Vagina (tissue), 2 donors: ENCODE measurements at regions not wholly inside any gene's neighbourhood (a gene's known extent, or its start where the extent isn't known, plus 50 kb on each side); places are given as distances from the start of the nearest gene placed in this dataset.
"Not testable (repeated sequence)": the region's sequence is repeated elsewhere in the genome, so short reads cannot be mapped to it uniquely, and the experiment has no call there.

Experiments
- POLR2A ChIP-seq, 2 donors: fragments of 450-650 bp; IDR thresholded peaks; one replicate each; pipeline ENCODE4 v1.6.1; 2017; ENCODE audit warnings: antibody characterized with exemption in 2 of 2, mild to moderate bottlenecking in 2 of 2, moderate library complexity in 2 of 2
- TF ChIP-seq, protein P1 (sequence below), 3 experiments: fragments of 450-650 bp in 2 of 3; fragments of 200-600 bp in 1 of 3; sonication (generic) in 1 of 3; IDR thresholded peaks; one replicate each; pipeline ENCODE4 v1.5.1; 2017 to 2019; ENCODE audit warnings: antibody characterized with exemption in 3 of 3, mild to moderate bottlenecking in 2 of 3, moderate library complexity in 2 of 3

DNA sequence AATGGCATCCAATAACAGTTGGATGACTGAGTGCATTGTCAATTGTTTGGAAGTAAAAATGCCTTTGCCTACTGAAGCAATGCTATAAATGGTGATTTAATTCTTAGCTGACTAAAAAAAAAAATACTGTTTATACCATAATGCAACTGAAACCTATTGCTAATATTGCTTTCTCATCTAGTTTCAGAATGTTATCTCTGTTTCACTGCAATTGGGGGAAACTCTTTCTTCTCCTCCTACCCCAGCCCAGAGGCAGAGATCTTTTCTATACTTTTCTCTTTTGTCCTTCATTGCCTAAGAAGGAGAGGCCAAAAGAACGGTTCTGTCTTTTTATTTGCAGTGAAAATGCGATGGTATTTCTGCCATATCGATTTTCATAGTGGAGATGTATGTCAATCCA is 242.5 kb downstream of the ZNF92 start:
- TF ChIP-seq, protein P1, sequence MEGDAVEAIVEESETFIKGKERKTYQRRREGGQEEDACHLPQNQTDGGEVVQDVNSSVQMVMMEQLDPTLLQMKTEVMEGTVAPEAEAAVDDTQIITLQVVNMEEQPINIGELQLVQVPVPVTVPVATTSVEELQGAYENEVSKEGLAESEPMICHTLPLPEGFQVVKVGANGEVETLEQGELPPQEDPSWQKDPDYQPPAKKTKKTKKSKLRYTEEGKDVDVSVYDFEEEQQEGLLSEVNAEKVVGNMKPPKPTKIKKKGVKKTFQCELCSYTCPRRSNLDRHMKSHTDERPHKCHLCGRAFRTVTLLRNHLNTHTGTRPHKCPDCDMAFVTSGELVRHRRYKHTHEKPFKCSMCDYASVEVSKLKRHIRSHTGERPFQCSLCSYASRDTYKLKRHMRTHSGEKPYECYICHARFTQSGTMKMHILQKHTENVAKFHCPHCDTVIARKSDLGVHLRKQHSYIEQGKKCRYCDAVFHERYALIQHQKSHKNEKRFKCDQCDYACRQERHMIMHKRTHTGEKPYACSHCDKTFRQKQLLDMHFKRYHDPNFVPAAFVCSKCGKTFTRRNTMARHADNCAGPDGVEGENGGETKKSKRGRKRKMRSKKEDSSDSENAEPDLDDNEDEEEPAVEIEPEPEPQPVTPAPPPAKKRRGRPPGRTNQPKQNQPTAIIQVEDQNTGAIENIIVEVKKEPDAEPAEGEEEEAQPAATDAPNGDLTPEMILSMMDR (IDR thresholded peaks at IDR 0.05), result not testable (repeated sequence)
- not testable (repeated sequence) for TF ChIP-seq POLR2A (IDR thresholded peaks at IDR 0.05)
